KMS-11 (cell line): ENCODE measurements at regions not wholly inside any gene's neighbourhood (a gene's known extent, or its start where the extent isn't known, plus 50 kb on each side); places are given as distances from the start of the nearest gene placed in this dataset.

Experiments used
- H2AFZ ChIP-seq: fragments of 200-600 bp; sonication (generic); 2 replicates; pipeline ENCODE4 v1.6.1; 2016; ENCODE audit warnings: antibody characterized with exemption, mixed run types, low read depth
- H3K27ac ChIP-seq: fragments of 200-600 bp; sonication (generic); 2 replicates; pipeline ENCODE4 v1.6.1; 2016; ENCODE audit warnings: mild to moderate bottlenecking, mixed run types
- H3K27me3 ChIP-seq: fragments of 200-600 bp; sonication (generic); 2 replicates; pipeline ENCODE4 v1.6.1; 2017; ENCODE audit warnings: mild to moderate bottlenecking, low read depth, mixed run types, moderate library complexity; ENCODE audit not compliant: insufficient read depth
- H3K36me3 ChIP-seq: fragments of 200-600 bp; sonication (generic); 2 replicates; pipeline ENCODE4 v1.6.1; 2017; ENCODE audit warnings: mild to moderate bottlenecking, mixed run types; ENCODE audit not compliant: insufficient read depth
- H3K4me1 ChIP-seq: fragments of 200-600 bp; sonication (generic); 2 replicates; pipeline ENCODE4 v1.6.1; 2016; ENCODE audit warnings: mild to moderate bottlenecking, low read depth, mixed run types; ENCODE audit not compliant: poor library complexity, severe bottlenecking
- H3K4me2 ChIP-seq: fragments of 200-600 bp; sonication (generic); 2 replicates; pipeline ENCODE4 v1.7.0; 2016; ENCODE audit warnings: mild to moderate bottlenecking, mixed run types
- H3K4me3 ChIP-seq: fragments of 200-600 bp; sonication (generic); IDR thresholded peaks from 2 replicates; pipeline ENCODE4 v1.6.1; 2017; ENCODE audit warnings: low read depth, low read length, mixed read lengths; ENCODE audit not compliant: insufficient read depth
- H3K79me2 ChIP-seq: fragments of 200-600 bp; sonication (generic); 2 replicates; pipeline ENCODE4 v1.6.1; 2016; ENCODE audit warnings: low read depth, mixed run types; ENCODE audit not compliant: insufficient read depth
- H3K9ac ChIP-seq: fragments of 200-600 bp; sonication (generic); 2 replicates; pipeline ENCODE4 v1.6.1; 2016; ENCODE audit warnings: mild to moderate bottlenecking, mixed run types
- H4K20me1 ChIP-seq: fragments of 200-600 bp; sonication (generic); 2 replicates; pipeline ENCODE4 v1.6.1; 2016; ENCODE audit warnings: mild to moderate bottlenecking, mixed run types; ENCODE audit not compliant: insufficient read depth
- CTCF ChIP-seq: fragments of 200-600 bp; sonication (generic); conservative IDR thresholded peaks from 2 replicates; pipeline ENCODE4 v1.6.1; 2017; ENCODE audit warnings: low read depth, mild to moderate bottlenecking, antibody characterized with exemption, low read length, moderate library complexity, mixed read lengths

- Histone ChIP-seq H3K79me2 (no peaks in the 10 kb centered on the region), H3K9ac (no peak overlapping the region), H3K27me3 (no peaks in the 10 kb centered on the region), H3K27ac (no peak overlapping the region), H4K20me1 (no peaks in the 10 kb centered on the region), H3K4me2 (no peak overlapping the region), H3K4me3 (no peak overlapping the region), H3K36me3 (no peaks in the 10 kb centered on the region), H2AFZ (no peak overlapping the region), H3K4me1 (no peaks in the 10 kb centered on the region)
- TF ChIP-seq CTCF, result no peak
Observed at GRCh38 chr7:21194936-21195335, 232.9 kb upstream of the SP4 start.

DNA sequence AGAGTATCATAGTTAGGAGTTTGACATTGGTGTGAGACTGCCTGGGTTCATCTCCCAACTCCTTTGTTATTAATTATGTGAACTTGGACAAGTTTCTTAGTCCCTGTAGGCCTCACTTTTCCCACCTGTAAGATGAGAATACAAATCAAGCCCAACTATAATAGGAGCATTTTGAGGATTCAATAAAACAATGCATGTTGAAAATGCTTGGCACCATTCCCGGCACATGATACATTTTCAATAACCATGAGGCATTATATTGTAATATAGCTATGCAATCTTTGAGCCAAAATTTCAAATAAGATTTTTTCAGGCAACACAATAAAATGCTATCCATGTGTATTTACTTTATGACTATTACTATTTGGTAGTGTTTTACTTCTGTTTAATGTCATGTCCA, 229.0 kb upstream of the SP4 start:
- no peak overlapping the region for H3K4me2 ChIP-seq
- no peaks in the 10 kb centered on the region for H3K4me1 ChIP-seq
- no peak overlapping the region for H3K27ac ChIP-seq
- no peak overlapping the region for H2AFZ ChIP-seq
- H3K27me3 ChIP-seq, result no peaks in the 10 kb centered on the region
- H4K20me1 ChIP-seq, result no peaks in the 10 kb centered on the region
- TF ChIP-seq CTCF, result no peak
- H3K79me2 ChIP-seq, result no peaks in the 10 kb centered on the region
- H3K4me3 ChIP-seq, result no peak overlapping the region
- H3K9ac ChIP-seq, result no peak overlapping the region
- H3K36me3 ChIP-seq, result no peaks in the 10 kb centered on the region

DNA sequence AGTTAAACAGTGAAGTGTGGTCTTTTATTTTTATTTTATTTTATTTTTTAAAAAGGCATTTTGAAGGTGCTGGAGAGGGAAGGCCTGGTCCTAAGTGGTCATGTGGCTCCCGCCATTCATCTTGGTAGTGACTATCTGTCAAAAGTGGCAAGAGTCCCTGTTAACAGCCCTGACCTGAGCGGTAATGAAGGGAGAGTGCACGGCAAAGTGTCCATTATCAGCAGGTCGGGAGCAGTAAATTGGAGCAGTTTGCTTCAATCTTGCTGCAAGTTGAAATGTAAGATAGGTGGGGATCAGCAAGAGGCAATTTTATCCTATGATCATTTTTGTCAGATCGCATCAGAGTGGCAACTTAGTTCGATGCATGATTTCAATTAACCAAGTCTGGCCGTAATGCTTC, 227.4 kb upstream of the SP4 start:
- no peak overlapping the region for H3K4me3 ChIP-seq
- H3K27me3 ChIP-seq, result no peaks in the 10 kb centered on the region
- no peak for TF ChIP-seq CTCF
- H3K27ac ChIP-seq, result no peak overlapping the region
- no peaks in the 10 kb centered on the region for H3K79me2 ChIP-seq
- no peaks in the 10 kb centered on the region for H4K20me1 ChIP-seq
- H3K4me2 ChIP-seq, result no peak overlapping the region
- no peaks in the 10 kb centered on the region for H3K4me1 ChIP-seq
- no peaks in the 10 kb centered on the region for H3K36me3 ChIP-seq
- H3K9ac ChIP-seq, result no peak overlapping the region
- no peak overlapping the region for H2AFZ ChIP-seq

GRCh38 chr7:21214657-21215056, 213.2 kb upstream of the SP4 start:
- Histone ChIP-seq H3K4me1 (no peaks in the 10 kb centered on the region), H3K4me2 (no peak overlapping the region), H3K79me2 (no peaks in the 10 kb centered on the region), H4K20me1 (no peaks in the 10 kb centered on the region), H3K9ac (no peak overlapping the region), H3K27ac (no peak overlapping the region), H2AFZ (no peak overlapping the region), H3K36me3 (no peaks in the 10 kb centered on the region), H3K4me3 (no peak overlapping the region), H3K27me3 (no peaks in the 10 kb centered on the region)
- no peak for TF ChIP-seq CTCF

DNA sequence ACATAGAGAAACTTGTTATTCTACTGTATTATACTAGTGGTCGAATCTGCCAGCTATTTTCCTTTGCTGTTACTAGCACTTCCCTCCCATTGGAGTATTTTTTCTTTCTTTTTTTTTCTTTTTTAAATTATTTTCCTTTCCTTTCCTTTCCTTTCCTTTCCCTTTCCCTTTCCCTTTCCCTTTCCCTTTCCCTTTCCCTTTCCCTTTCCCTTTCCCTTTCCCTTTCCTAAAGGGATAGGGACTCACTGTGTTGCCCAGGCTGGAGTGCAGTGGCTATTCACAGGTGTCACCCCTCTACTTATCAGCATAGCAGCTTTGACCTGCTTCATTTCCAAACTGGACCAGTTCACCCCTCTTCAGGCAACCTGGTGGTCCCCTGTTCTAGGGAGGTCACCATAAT, 212.6 kb upstream of the SP4 start:
- Histone ChIP-seq H3K27me3 (no peaks in the 10 kb centered on the region), H3K4me3 (no peak overlapping the region), H3K27ac (no peak overlapping the region), H2AFZ (no peak overlapping the region), H3K4me1 (no peaks in the 10 kb centered on the region), H4K20me1 (no peaks in the 10 kb centered on the region), H3K79me2 (no peaks in the 10 kb centered on the region), H3K9ac (no peak overlapping the region), H3K4me2 (no peak overlapping the region), H3K36me3 (no peaks in the 10 kb centered on the region)
- no peak for TF ChIP-seq CTCF
